GM12878 (cell line): ENCODE measurements at regions not wholly inside any gene's neighbourhood (a gene's known extent, or its start where the extent isn't known, plus 50 kb on each side); places are given as distances from the start of the nearest gene placed in this dataset.

ENCODE experiments used
- ATAC-seq: fragments of 200-7000 bp; cut with Tn5 transposase; 3 replicates; pipeline ENCODE4 v1.9.1; 2020; ENCODE audit warnings: mild to moderate bottlenecking, moderate library complexity
- BruUV-seq: library from RNA; stranded (reverse); fragments of 400-500 nt; replicated peaks from 2 replicates; lab custom pipeline; 2021; lab: Mats Ljungman, UMichigan
- CTCF ChIA-PET: fragments of 300-600 bp; sonication (Branson Sonifier 250); formaldehyde crosslinking; extraction: SDS; loops from one replicate; lab custom pipeline; 2021; ENCODE audit warnings: inconsistent platforms; lab: Yijun Ruan, JAX
- POLR2A ChIA-PET: fragments of 350-600 bp; formaldehyde crosslinking; extraction: SDS; loops from one replicate; lab custom pipeline; 2021; ENCODE audit warnings: inconsistent platforms; lab: Charles Lee
- RAD21 ChIA-PET: fragments of 300-600 bp; sonication (Branson Sonifier 250); formaldehyde crosslinking; loops from one replicate; lab custom pipeline; 2023; ENCODE audit warnings: antibody characterized with exemption; ENCODE audit not compliant: unreplicated experiment; lab: Charles Lee
- SMC1A ChIA-PET: fragments of 300-600 bp; sonication (Branson Sonifier 250); formaldehyde crosslinking; loops from one replicate; lab custom pipeline; 2023; ENCODE audit not compliant: unreplicated experiment, uncharacterized antibody; lab: Charles Lee
- DNase-seq: peaks from one replicate; pipeline ENCODE4 v3.0.0-alpha.2; 2011; ENCODE audit warnings: low read depth, low spot score
- FAIRE-seq: peaks from 3 replicates; lab custom pipeline; 2011; peaks lifted over from hg19 to GRCh38; lab: Jason Lieb, UNC
- H2AFZ ChIP-seq: 2 replicates; pipeline ENCODE4 v1.6.0; 2011; ENCODE audit warnings: low read depth, low read length, control low read depth; ENCODE audit not compliant: control insufficient read depth
- H3K27ac ChIP-seq: 2 replicates; pipeline ENCODE4 v1.5.1; 2011; ENCODE audit warnings: control low read depth; ENCODE audit not compliant: control insufficient read depth, insufficient read depth
- H3K27me3 ChIP-seq, 2 experiments: replicated peaks in 1 of 2; 2 replicates each; pipeline versions ENCODE4 v1.6.0 to v1.6.1; 2011; ENCODE audit warnings: low read length in 1 of 2; ENCODE audit not compliant: control insufficient read depth in 2 of 2, insufficient read depth in 2 of 2
- H3K36me3 ChIP-seq, 2 experiments: 2 replicates each; pipeline ENCODE4 v1.5.1; 2011; ENCODE audit warnings: low read length in 1 of 2; ENCODE audit not compliant: control insufficient read depth in 2 of 2, insufficient read depth in 2 of 2
- H3K4me1 ChIP-seq: 2 replicates; pipeline ENCODE4 v1.6.1; 2011; ENCODE audit warnings: mild to moderate bottlenecking, low read length, moderate library complexity, mixed read lengths; ENCODE audit not compliant: control insufficient read depth, insufficient read depth
- H3K4me2 ChIP-seq: 2 replicates; pipeline ENCODE4 v1.6.0; 2011; ENCODE audit warnings: control low read depth; ENCODE audit not compliant: control insufficient read depth, insufficient read depth
- H3K4me3 ChIP-seq: fragments of 200-600 bp; sonication (generic); 2 replicates; pipeline ENCODE4 v1.5.1; 2016
- H3K79me2 ChIP-seq: 2 replicates; pipeline ENCODE4 v1.6.0; 2011; ENCODE audit warnings: low read length; ENCODE audit not compliant: control insufficient read depth, insufficient read depth
- H3K9ac ChIP-seq: 2 replicates; pipeline ENCODE4 v1.8.0; 2011; ENCODE audit warnings: low read length, control low read depth, mixed read lengths; ENCODE audit not compliant: control insufficient read depth, insufficient read depth
- H3K9me3 ChIP-seq: replicated peaks from 3 replicates; pipeline ENCODE4 v1.5.1; 2011; ENCODE audit warnings: mild to moderate bottlenecking, low read length; ENCODE audit not compliant: control insufficient read depth, insufficient read depth
- H4K20me1 ChIP-seq: 2 replicates; pipeline ENCODE4 v1.6.0; 2011; ENCODE audit not compliant: control insufficient read depth, insufficient read depth
- BRCA1 ChIP-seq: IDR thresholded peaks from 2 replicates; pipeline ENCODE4 v1.6.1; 2011; ENCODE audit warnings: low read depth, low read length, improper control_type of control experiment
- CHD1 ChIP-seq: IDR thresholded peaks from 2 replicates; pipeline ENCODE4 v1.6.1; 2012; ENCODE audit warnings: low read depth, low read length, improper control_type of control experiment
- CHD2 ChIP-seq: IDR thresholded peaks from 2 replicates; pipeline ENCODE4 v1.6.1; 2011; ENCODE audit warnings: low read depth, low read length, improper control_type of control experiment, borderline replicate concordance
- MEF2B ChIP-seq: fragments of 450-650 bp; IDR thresholded peaks from 2 replicates; pipeline ENCODE4 v1.6.1; 2018; ENCODE audit warnings: mild to moderate bottlenecking, moderate library complexity; ENCODE audit not compliant: partially characterized antibody, poor library complexity, severe bottlenecking
- NKRF ChIP-seq: fragments of 450-650 bp; conservative IDR thresholded peaks from 2 replicates; pipeline ENCODE4 v1.6.1; 2017; ENCODE audit warnings: mild to moderate bottlenecking, moderate library complexity
- NR2C2 ChIP-seq: IDR thresholded peaks from 2 replicates; pipeline ENCODE4 v1.6.1; 2011; ENCODE audit warnings: borderline replicate concordance, low read depth; ENCODE audit not compliant: control insufficient read depth, insufficient read length
- RCOR1 ChIP-seq: conservative IDR thresholded peaks from 2 replicates; pipeline ENCODE4 v1.6.1; 2012; ENCODE audit warnings: low read depth, low read length, improper control_type of control experiment
- REST ChIP-seq: IDR thresholded peaks from 2 replicates; pipeline ENCODE4 v1.6.1; 2012; ENCODE audit warnings: mild to moderate bottlenecking, low read depth, low read length
- TCF7 ChIP-seq: IDR thresholded peaks from 2 replicates; pipeline ENCODE4 v1.6.1; 2014; ENCODE audit warnings: antibody characterized with exemption, borderline replicate concordance
- ZNF274 ChIP-seq: IDR thresholded peaks from one replicate; pipeline ENCODE4 v1.8.0; 2011; ENCODE audit not compliant: insufficient read length, insufficient read depth
- ZNF622 ChIP-seq: fragments of 450-650 bp; IDR thresholded peaks from 2 replicates; pipeline ENCODE4 v1.6.1; 2017; ENCODE audit warnings: mild to moderate bottlenecking, inconsistent platforms
- in situ Hi-C: fragments of 300-500 bp; cut with MboI; formaldehyde crosslinking; loops from 9 replicates; pipeline ENCODE4 v1.14.3; 2018; ENCODE audit warnings: mixed read lengths
- intact Hi-C: fragments of 100-400 bp; cut with micrococcal nuclease; formaldehyde crosslinking; loops from one replicate; pipeline ENCODE4 v1.14.2; 2022; ENCODE audit not compliant: unreplicated experiment
- TF ChIP-seq, protein P1 (sequence below): fragments of 450-650 bp; formaldehyde crosslinking; IDR thresholded peaks from 2 replicates; pipeline ENCODE4 v1.4.0; 2020; ENCODE audit warnings: mild to moderate bottlenecking, moderate library complexity
- TF ChIP-seq, protein P2 (sequence below): fragments of 450-650 bp; IDR thresholded peaks from 2 replicates; pipeline ENCODE4 v1.6.1; 2016; ENCODE audit warnings: mild to moderate bottlenecking

DNA sequence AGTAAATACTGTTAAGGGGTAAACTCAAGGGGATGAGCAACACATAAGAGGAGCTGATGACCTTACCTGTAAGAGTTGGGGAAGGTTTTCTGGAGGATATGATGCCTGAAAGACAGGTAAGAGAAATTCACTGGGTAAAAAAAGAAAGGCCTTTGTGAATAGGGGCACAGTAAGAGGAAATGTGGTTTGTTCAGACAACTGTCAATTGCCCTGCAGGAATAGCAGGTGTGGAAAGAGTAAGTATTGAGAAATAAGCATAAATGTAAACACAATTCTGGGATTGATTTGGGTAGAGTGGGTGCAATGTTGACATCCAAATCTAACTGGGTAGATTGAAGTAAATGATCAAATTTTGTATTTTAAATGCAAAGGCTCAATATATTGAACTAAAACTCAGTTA, 670.0 kb downstream of the DHX35 start:
- ATAC-seq = no peak
- Histone ChIP-seq H3K4me2 (no peak overlapping the region), H3K27ac (no peak overlapping the region), H3K4me3 (no peak overlapping the region), H3K9me3 (no peaks in the 10 kb centered on the region), H3K36me3 (no peaks in the 10 kb centered on the region), H3K79me2 (no peaks in the 10 kb centered on the region), H3K4me1 (no peaks in the 10 kb centered on the region), H2AFZ (no peak overlapping the region), H3K9ac (no peak overlapping the region), H3K27me3 (no peaks in the 10 kb centered on the region), H4K20me1 (no peaks in the 10 kb centered on the region)
- DNase-seq = no peak
- intact Hi-C loops = no loop called here
- in situ Hi-C loops = no loop called here
- FAIRE-seq = no peak
- RAD21 ChIA-PET = no interaction called here
- POLR2A ChIA-PET = no interaction called here
- BruUV-seq = no TSS peak
- TF ChIP-seq TCF7 (no peak), ZNF622 (no peak), RCOR1 (no peak), REST (no peak), MEF2B (no peak), ZNF274 (no peak), NR2C2 (no peak), NKRF (no peak), CHD1 (no peak), BRCA1 (no peak), CHD2 (no peak)
- TF ChIP-seq, protein P1, sequence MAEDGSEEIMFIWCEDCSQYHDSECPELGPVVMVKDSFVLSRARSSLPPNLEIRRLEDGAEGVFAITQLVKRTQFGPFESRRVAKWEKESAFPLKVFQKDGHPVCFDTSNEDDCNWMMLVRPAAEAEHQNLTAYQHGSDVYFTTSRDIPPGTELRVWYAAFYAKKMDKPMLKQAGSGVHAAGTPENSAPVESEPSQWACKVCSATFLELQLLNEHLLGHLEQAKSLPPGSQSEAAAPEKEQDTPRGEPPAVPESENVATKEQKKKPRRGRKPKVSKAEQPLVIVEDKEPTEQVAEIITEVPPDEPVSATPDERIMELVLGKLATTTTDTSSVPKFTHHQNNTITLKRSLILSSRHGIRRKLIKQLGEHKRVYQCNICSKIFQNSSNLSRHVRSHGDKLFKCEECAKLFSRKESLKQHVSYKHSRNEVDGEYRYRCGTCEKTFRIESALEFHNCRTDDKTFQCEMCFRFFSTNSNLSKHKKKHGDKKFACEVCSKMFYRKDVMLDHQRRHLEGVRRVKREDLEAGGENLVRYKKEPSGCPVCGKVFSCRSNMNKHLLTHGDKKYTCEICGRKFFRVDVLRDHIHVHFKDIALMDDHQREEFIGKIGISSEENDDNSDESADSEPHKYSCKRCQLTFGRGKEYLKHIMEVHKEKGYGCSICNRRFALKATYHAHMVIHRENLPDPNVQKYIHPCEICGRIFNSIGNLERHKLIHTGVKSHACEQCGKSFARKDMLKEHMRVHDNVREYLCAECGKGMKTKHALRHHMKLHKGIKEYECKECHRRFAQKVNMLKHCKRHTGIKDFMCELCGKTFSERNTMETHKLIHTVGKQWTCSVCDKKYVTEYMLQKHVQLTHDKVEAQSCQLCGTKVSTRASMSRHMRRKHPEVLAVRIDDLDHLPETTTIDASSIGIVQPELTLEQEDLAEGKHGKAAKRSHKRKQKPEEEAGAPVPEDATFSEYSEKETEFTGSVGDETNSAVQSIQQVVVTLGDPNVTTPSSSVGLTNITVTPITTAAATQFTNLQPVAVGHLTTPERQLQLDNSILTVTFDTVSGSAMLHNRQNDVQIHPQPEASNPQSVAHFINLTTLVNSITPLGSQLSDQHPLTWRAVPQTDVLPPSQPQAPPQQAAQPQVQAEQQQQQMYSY (CRISPR knock-in tag) = no peak
- TF ChIP-seq, protein P2, sequence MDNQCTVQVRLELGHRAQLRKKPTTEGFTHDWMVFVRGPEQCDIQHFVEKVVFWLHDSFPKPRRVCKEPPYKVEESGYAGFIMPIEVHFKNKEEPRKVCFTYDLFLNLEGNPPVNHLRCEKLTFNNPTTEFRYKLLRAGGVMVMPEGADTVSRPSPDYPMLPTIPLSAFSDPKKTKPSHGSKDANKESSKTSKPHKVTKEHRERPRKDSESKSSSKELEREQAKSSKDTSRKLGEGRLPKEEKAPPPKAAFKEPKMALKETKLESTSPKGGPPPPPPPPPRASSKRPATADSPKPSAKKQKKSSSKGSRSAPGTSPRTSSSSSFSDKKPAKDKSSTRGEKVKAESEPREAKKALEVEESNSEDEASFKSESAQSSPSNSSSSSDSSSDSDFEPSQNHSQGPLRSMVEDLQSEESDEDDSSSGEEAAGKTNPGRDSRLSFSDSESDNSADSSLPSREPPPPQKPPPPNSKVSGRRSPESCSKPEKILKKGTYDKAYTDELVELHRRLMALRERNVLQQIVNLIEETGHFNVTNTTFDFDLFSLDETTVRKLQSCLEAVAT = no peak
- CTCF ChIA-PET = interaction anchor here (0.6 kb wide), 1 partner anchor 136 kb away, joined by 3 read pairs; no protein-coding TSS in a partner anchor
- SMC1A ChIA-PET = no interaction called here
